Hematopoietic multipotent progenitor cell treated with erythropoietin and hydrocortisone succinate and interleukin-3 and kit ligand, for 17 days (in vitro differentiated cells): ENCODE measurements at regions not wholly inside any gene's neighbourhood (a gene's known extent, or its start where the extent isn't known, plus 50 kb on each side); places are given as distances from the start of the nearest gene placed in this dataset.

ENCODE experiments used
- DNase-seq: peaks from one replicate; pipeline ENCODE4 v3.0.0-alpha.2; 2015; ENCODE audit warnings: low spot score

DNA sequence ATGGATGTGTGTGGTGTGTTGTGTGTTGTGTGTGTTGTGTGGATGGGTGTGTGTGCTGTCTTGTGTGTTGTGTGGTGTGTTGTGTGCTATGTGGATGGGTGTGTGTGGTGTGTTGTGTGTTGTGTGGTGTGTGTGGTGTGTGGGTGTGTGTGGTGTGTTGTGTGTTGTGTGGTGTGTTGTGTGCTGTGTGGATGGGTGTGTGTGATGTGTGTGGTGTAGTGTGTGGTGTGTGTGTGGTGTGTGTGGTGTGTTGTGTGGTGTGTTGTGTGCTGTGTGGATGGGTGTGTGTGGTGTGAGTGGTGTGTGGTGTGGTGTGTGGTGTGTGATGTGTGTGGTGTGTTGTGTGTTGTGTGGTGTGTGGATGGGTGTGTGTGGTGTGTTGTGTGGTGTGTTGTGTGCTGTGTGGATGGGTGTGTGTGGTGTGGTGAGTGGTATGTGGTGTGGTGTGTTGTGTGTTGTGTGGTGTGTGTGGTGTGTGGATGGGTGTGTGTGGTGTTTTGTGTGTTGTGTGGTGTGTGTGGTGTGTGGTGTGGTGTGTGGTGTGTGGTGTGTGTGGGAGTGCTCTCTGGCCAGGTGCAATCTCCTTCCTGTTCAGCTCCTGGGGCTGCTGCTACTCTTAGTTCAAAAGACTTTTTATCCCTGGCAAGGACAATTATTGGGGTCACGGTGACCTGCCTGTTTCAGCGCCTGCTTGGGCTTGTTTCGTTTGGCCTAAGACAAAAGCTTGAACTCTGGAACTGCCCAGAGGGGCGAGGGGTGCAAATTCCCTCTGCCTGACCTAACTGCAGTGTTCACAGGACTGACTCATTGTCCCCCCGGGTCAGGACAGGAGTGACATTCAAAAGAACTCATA lies 101.1 kb downstream of the UBIAD1 start:
- DNase-seq = no peak

DNA sequence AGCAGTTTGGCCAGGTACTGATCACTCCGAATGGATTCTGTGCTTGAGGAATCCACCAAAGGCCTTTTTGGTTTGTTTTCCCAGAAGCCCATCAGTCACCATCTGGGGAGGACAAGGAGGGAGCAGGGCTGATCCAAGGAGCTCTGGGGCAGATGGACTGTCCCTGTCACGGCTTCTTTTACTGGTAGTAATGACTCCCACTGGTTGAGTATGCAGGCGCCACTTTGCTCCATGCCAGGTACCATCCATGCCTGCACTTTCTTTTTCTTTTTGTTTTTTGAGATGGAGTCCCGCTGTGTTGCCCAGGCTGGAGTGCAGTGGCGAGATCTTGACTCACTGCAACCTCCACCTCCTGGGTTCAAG lies 101.7 kb downstream of the UBIAD1 start:
- no peak for DNase-seq

DNA sequence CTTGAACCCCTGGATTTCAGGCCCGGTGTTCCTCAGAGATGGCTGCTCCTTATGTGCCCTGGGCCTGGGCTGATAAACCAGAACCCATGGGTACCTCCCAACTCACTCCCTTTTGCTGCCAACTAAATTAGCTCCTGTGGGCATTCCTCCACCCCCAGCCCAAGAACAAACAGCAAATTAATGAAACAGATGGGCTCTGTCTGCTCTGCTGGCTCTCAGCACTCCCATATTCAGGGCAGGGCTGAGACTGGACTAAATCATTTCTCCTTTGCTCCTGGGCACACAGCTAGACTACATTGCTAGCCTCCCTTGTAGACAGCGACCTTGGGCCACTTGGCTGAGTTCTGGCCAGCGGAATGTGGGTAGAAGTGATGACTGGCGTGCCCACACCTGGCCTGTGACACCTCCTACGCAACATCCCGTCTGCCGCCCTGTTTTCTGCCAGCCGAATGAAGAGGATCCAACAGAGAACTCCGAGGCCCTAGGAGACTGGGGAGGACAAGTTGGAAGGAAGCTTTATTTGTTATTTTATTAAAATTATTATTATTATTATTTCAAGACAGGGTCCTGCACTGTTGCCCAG lies 101.9 kb upstream of the DISP3 start:
- no peak for DNase-seq

DNA sequence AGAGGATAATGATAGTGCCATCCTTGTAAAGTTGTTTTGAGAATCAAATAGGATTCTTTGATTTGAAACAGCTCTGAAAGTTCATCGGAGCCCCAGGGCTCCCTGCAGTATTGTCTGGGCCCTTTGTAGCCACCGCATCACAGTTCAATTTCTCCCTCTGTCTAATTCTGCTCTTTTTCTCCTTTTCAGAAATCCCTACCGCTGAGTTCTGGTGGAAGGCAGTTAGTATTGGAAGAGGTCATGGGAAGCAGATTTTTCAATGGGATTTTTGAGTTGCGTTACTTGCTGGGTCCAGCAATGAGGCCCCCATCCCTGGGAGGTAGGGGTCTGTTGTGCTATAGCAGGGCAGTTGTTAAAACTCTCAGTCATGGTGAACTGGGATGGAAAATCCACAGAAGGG lies 101.0 kb upstream of the DISP3 start:
- no peak for DNase-seq

DNA sequence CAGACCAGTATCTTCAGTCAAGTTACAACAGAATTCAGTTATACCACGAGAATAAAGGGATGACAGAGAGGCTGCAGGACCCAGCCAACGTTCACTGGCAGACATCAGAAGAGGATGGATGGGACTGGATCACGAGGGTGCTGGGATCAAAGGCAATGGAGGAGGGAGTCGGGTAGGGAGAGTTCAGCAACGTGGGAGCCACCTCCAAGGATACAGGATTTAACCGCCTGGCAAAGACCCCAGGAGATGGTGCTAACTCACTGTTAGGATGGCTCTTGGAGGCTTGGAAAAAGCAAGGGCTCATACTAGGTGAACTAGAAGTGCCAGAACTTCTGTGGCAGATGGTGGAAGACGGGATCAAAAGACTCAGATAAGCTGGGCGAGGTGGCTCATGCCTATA lies 99.1 kb upstream of the DISP3 start:
- DNase-seq = no peak

DNA sequence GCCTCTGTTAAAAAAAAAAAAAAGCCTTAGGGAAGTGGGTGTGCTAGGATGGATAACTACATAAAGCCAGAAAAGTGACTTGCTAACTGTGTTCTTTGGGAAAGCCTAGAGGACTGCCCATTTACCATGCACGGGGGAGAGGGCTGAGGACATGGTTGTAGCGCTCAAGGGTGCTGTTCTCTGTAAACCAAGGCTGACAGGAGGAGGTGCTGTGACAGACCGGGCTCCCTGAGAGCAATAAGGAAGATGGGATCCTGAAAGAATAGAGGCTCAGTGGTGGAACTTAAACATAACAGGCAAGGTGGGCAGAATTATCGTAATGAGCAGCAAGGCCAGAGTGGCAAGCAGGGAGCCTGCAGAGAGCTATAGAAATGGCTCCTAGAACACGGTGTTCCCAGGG lies 98.5 kb upstream of the DISP3 start:
- no peak for DNase-seq

DNA sequence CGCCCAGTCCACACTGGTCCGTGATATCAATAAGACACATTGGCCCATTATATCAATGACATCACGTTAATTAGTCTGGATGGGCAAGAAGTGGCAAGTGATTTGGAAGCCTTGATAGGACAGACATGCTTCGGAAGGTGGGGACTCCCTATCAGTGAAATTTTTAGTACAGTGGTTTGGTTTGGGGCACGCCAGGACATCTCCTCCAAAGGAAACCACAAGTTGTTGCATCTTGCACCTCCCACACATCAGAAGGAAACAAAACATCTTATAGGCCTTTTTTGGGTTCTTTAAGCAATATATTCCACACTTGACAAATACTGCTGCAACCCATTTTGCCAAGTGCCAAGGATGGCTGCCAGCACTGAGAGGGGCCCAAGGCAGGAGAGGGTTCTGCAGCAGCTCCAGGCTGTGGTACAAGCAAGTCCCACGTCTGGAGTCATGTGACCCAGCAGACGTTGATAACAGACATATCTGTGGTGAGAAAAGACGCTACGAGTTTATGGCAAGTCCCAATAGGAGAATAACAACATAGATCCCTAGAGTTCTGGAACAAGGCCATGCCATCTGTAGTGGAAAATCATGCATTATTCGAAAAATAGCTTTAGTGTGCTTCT lies 95.3 kb upstream of the DISP3 start:
- no peak for DNase-seq

DNA sequence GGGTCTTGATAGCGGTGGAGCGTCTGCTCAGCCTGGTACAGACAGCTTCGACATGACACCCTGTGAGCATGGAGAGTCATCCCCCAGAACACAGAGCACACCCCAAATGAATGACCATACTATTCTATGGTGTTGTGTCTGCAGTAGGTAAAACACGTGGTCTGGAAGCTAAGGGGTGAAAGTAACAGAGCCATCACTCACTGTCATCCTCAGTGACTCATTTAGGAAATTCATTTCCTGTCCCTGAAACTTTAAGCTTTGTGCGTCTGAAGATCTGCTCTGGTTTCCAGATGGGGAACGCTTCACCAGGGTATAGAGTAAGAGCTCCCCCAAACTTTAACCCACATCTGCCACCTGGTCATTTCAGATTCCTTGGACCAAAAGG lies 94.8 kb upstream of the DISP3 start:
- DNase-seq = no peak

DNA sequence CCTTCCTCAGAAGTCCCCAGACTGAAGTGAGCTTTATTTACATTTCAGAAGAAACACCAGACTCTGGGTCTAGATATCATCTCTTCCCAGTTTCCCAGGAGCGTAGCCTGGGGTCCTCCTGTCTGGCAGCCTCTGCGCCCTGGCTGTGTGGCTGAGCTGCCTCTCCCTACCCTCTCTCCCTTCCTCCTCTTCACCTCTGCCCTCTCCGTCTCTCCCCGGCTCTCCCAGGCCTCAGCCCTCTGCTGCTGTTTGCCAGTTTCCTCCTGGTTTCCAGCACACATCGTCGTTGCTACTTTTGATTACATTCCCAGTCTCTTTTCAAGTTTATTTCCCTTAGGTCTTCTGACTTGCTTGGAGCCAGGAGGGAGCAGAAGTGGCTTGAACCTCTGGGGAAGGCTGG lies 91.1 kb upstream of the DISP3 start:
- DNase-seq = no peak

DNA sequence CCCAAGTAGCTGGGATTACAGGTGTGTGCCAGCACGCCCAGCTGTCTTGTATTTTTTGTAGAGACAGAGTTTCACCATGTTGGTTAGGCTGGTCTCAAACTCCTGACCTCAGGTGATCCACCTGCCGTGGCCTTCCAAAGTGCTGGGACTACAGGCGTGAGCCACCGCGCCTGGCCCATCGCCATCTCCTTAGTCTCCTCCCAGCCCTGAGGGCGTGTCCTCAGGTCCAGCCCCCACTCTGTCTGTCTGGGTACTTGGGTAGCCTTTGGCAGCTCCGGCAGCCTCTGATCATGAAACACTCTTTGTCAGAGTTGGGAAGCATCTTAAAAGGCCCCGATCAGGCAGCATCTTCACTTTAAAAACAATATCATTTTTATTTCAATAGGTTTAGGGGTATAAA lies 90.3 kb upstream of the DISP3 start:
- DNase-seq = no peak

DNA sequence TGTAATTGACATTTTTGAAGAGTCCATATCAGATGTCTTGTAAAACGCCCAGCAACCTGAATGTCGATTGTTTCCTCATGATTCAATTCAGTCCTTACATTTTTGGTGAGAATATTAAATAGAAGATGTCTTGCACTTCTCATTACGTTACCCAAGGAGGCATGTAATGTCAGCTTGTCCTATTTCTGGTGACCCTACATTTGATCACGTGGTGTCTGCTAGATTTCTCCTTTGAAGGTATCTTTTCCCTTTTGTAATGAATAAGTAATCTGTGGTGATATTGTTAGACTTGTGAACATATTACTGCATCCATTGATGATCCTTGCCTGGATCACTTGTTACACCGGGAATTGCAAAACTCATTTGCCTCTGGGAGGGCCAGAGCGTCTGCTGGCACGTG lies 87.6 kb upstream of the DISP3 start:
- DNase-seq = no peak

DNA sequence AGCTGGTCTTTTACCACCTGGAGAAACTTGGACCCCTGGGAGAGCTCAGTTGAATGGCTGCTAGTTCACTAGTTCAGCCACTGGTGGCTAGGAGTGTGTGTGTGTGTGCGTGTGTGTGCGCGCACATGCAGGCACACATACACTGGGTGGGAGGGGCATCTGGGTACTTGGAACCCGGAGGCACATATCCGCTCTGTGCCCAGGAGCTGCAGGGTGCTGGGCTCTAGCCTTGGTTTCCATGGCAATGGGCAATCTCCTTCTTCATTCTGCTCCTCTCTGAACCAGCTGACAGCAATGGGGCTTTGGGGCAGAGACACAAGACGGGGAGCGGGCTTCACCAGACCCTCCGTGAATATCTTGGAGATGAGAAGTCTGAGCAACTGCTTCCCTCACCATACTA lies 87.1 kb upstream of the DISP3 start:
- DNase-seq = no peak

DNA sequence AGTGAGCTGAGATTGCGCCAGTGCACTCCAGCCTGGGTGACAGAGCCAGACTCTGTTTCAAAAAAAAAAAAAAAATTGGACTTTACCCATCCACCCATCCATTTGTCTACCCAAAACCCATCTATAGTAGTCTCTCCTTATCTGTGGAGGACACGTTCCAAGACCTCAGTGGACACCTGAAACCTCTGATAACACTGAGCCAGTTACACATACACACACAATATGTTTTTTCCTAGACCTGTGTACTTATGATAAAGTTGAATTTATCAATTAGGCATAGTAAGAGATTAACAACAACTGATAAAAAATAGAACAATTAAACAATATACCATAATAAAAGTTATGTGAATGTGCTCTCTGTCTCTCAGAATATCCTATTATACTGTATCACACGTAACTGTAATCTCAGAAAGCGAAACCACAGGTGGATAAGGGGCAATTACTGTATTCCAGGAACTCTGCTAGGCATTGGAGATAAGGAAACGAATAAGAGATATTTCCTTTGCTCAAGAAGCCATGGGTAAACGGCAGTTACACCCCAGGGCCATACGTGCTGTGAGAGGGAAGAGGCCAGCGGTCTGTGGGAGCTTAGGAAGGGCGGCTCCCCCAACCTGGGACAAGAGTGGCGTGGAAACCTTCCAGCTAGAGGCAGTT lies 84.2 kb upstream of the DISP3 start:
- no peak for DNase-seq

DNA sequence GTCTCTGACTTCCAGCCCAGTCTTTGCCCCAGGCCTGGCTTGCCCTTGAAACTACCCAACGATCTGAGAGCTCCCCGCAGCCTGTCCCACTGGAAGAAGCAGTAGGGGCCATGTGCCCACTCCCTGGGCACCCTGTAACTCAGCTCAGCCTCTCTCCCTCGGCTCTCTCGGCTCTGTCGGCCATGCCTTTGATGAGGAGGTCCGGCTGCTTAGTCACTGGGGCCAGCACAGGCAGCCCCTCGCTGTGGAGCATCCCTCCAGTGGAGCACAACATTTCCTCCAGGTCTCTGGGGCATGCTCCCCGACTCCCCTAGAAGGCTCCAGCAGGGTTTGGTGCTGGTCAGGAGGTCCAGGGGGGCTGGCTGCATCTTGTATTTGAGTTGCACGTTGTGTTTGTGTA lies 83.3 kb upstream of the DISP3 start:
- no peak for DNase-seq

DNA sequence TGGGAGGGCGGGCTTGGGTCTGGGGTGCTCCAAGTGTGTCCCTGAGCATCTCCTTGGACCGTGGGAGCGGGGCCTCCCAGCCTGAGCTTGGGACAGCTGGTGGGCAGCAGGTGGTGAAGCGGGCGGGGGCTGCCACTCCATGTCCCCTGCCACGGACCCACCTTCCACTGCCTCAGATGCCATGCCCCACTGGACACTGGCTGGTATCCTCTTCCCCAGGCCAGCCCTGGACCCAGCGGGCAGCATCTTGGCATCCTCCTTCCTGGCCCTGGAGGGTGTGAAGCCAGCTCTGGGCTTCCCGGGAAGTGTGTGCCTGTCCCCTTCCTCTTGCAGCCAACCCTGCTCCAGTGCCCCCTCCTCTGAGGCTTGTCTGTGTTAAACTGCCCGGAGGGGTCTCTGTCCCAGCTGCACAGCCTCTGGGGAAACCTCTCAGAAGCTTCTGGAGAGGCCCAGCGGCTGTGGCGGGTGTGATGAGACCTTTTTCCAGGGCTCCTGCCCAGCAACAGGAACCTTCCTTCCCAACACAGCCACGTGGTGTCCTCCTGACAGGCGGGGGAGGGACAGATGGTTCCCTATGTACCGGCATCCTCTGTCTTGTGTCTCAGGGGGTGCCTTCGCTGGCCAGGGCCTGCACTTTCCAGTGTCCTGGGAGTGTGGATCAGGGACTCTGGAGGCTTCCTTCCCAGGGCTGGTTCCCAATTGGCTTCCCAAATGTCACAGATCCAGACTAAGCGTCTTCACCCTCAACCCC lies 81.6 kb upstream of the DISP3 start:
- no peak for DNase-seq

DNA sequence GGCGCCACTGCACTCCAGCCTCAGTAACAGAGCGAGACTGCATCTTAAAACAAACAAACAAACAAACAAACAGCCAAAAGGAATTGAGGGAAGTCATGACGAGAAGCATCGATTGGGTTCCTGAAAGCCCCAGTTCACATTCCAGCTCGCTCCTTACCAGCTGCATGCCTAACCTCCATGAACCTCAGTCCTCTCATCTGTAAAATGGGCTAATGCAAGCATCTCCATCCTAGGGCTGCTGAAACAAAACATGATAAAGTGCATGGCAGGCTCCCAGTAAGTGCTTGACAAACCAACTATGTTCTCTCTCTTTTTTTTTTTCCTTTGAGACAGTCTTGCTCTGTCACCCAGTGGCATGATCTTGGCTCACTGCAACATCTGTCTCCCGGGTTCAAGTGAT lies 79.7 kb upstream of the DISP3 start:
- no peak for DNase-seq

DNA sequence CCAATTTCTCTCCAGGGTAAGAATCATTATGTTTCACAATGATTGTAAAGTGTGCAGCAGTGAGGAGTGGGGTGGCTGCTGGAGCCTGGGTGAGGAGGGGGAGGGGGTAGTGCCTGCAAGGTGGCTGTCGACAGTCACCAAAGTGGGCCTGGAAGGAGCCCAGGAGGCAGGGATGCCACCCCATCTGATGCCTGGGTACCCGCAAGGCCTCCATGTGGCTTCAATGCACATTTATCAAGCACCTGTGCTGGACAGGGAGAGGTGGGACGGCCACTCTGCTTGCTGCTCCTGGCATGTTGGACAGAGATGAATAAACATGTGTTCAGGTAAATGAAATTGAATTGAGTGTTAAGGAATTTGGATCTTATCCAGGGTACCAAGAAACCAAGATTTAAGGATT lies 78.8 kb upstream of the DISP3 start:
- DNase-seq = no peak

DNA sequence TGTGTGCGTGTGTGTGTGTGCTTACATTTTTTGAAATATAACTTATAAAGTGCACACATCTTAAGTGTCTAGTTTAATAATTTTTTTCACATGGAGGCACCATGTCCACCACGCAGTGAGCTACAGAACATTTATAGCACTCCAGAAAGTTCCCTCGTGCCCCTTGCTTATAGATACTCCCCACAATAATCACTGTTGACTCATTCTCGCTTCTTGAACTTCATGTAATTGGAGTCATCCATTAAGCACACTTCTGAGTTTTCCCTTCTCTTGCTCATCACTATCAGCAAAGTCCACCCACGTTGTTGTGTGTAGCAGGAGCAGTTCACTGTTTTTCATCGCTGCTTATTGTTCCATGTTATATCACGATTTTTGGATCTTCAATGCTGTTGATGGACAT lies 78.4 kb upstream of the DISP3 start:
- no peak for DNase-seq

DNA sequence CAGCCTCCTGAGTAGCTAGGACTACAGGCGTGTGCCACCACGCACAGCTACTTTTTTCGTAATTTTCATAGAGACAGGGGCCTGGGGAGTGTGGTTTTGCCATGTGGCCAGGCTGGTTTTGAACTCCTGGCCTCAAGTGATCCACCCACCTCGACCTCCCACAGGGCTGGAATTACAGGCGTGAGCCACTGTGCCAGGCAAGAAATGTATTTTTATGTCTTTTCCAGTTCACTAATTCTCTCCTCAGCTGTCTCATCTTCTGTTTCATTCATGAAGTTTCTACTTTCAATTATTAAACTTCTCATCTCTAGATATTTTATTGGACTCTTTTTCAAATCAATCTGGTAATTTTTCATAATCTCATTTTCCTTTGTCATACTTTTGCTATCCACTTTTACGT lies 72.1 kb upstream of the DISP3 start:
- DNase-seq = no peak

DNA sequence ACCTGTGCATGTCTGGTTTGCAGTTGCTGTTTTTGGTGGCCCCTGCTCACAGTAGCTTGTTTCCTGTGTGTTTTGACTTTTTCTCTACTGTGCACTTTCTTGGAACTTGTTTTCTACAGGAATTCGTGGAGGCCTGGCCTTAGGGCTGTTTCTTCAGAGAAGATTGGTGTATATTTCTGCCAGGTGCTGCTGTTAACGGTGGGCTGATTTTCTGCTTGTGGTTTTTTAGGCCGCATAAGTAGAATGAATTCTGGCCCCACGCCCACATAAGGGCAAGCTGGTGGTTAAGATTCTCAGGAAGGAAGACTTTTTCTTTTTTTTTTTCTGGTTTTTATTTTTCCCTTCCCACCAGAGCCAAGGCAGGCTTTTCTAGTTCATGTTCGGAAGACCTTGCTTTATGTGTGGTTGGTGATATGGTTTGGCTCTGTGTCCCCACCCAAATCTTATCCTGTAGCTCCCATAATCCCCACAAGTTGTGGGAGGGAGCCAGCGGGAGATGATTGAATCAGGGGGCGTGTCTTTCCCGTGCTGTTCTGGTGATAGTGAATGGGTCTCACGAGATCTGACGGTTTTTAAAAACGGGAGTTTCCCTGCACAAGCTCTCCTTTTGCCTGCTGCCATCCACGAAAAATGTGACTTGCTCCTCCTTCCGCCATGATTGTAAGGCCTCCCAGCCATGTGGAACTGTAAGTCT lies 71.5 kb upstream of the DISP3 start:
- DNase-seq = no peak

DNA sequence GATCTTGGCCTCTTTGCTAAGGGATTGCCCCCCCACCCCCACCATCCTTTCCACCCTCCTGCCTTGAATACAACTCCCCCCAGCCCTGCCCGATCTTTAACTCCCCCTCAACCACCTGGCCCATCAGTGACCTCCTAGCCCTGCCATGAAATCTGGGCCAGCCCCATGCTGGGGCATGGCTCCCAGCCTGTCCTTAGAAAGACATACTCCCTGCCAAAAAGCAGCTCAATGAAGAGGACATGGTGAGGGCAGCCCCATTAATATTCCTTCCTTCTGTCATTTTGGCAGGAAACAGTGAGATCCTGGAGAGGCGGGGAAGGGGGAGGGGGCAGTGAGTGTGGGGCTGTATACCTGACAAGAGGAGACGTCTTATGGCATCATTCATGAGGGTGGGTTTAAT lies 66.8 kb upstream of the DISP3 start:
- no peak for DNase-seq

DNA sequence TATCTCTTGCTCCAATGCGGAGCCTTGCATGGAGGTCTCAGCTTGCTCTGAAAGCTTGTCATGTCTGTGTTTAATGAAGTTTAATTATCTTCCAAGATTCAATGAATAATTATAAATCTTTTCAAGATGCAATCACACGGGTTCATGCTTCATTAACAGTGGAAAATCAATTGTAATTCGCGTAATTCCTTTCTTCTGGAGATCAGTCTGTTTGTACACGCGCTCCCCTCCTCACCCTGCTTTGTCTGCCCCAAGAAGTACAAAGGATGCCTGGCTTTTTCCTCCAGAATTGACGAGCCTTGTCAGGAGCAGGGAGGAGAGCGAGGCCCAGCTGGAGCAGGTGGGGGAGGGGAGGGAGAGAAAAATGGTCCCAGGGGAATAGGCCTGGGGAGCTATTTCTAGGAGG lies 65.0 kb upstream of the DISP3 start:
- DNase-seq = no peak
